GM12878 (cell line): ENCODE measurements at regions not wholly inside any gene's neighbourhood (a gene's known extent, or its start where the extent isn't known, plus 50 kb on each side); places are given as distances from the start of the nearest gene placed in this dataset.

Source experiments
- ATAC-seq: fragments of 200-7000 bp; cut with Tn5 transposase; 3 replicates; pipeline ENCODE4 v1.9.1; 2020; ENCODE audit warnings: mild to moderate bottlenecking, moderate library complexity
- BruUV-seq: library from RNA; stranded (reverse); fragments of 400-500 nt; replicated peaks from 2 replicates; lab custom pipeline; 2021; lab: Mats Ljungman, UMichigan
- CTCF ChIA-PET: fragments of 300-600 bp; sonication (Branson Sonifier 250); formaldehyde crosslinking; extraction: SDS; loops from one replicate; lab custom pipeline; 2021; ENCODE audit warnings: inconsistent platforms; lab: Yijun Ruan, JAX
- POLR2A ChIA-PET: fragments of 350-600 bp; formaldehyde crosslinking; extraction: SDS; loops from one replicate; lab custom pipeline; 2021; ENCODE audit warnings: inconsistent platforms; lab: Charles Lee
- RAD21 ChIA-PET: fragments of 300-600 bp; sonication (Branson Sonifier 250); formaldehyde crosslinking; loops from one replicate; lab custom pipeline; 2023; ENCODE audit warnings: antibody characterized with exemption; ENCODE audit not compliant: unreplicated experiment; lab: Charles Lee
- SMC1A ChIA-PET: fragments of 300-600 bp; sonication (Branson Sonifier 250); formaldehyde crosslinking; loops from one replicate; lab custom pipeline; 2023; ENCODE audit not compliant: unreplicated experiment, uncharacterized antibody; lab: Charles Lee
- DNase-seq: peaks from one replicate; pipeline ENCODE4 v3.0.0-alpha.2; 2011; ENCODE audit warnings: low read depth, low spot score
- FAIRE-seq: peaks from 3 replicates; lab custom pipeline; 2011; peaks lifted over from hg19 to GRCh38; lab: Jason Lieb, UNC
- H2AFZ ChIP-seq: 2 replicates; pipeline ENCODE4 v1.6.0; 2011; ENCODE audit warnings: low read depth, low read length, control low read depth; ENCODE audit not compliant: control insufficient read depth
- H3K27ac ChIP-seq: 2 replicates; pipeline ENCODE4 v1.5.1; 2011; ENCODE audit warnings: control low read depth; ENCODE audit not compliant: control insufficient read depth, insufficient read depth
- H3K27me3 ChIP-seq, 2 experiments: replicated peaks in 1 of 2; 2 replicates each; pipeline versions ENCODE4 v1.6.0 to v1.6.1; 2011; ENCODE audit warnings: low read length in 1 of 2; ENCODE audit not compliant: control insufficient read depth in 2 of 2, insufficient read depth in 2 of 2
- H3K36me3 ChIP-seq, 2 experiments: 2 replicates each; pipeline ENCODE4 v1.5.1; 2011; ENCODE audit warnings: low read length in 1 of 2; ENCODE audit not compliant: control insufficient read depth in 2 of 2, insufficient read depth in 2 of 2
- H3K4me1 ChIP-seq: 2 replicates; pipeline ENCODE4 v1.6.1; 2011; ENCODE audit warnings: mild to moderate bottlenecking, low read length, moderate library complexity, mixed read lengths; ENCODE audit not compliant: control insufficient read depth, insufficient read depth
- H3K4me2 ChIP-seq: 2 replicates; pipeline ENCODE4 v1.6.0; 2011; ENCODE audit warnings: control low read depth; ENCODE audit not compliant: control insufficient read depth, insufficient read depth
- H3K4me3 ChIP-seq: fragments of 200-600 bp; sonication (generic); 2 replicates; pipeline ENCODE4 v1.5.1; 2016
- H3K79me2 ChIP-seq: 2 replicates; pipeline ENCODE4 v1.6.0; 2011; ENCODE audit warnings: low read length; ENCODE audit not compliant: control insufficient read depth, insufficient read depth
- H3K9ac ChIP-seq: 2 replicates; pipeline ENCODE4 v1.8.0; 2011; ENCODE audit warnings: low read length, control low read depth, mixed read lengths; ENCODE audit not compliant: control insufficient read depth, insufficient read depth
- H3K9me3 ChIP-seq: replicated peaks from 3 replicates; pipeline ENCODE4 v1.5.1; 2011; ENCODE audit warnings: mild to moderate bottlenecking, low read length; ENCODE audit not compliant: control insufficient read depth, insufficient read depth
- H4K20me1 ChIP-seq: 2 replicates; pipeline ENCODE4 v1.6.0; 2011; ENCODE audit not compliant: control insufficient read depth, insufficient read depth
- HDAC2 ChIP-seq: fragments of 200-600 bp; sonication (generic); IDR thresholded peaks from 2 replicates; pipeline ENCODE4 v1.6.1; 2017
- NR2C2 ChIP-seq: IDR thresholded peaks from 2 replicates; pipeline ENCODE4 v1.6.1; 2011; ENCODE audit warnings: borderline replicate concordance, low read depth; ENCODE audit not compliant: control insufficient read depth, insufficient read length
- POU2F2 ChIP-seq: IDR thresholded peaks from 3 replicates; pipeline ENCODE4 v1.6.1; 2011; ENCODE audit warnings: low read depth, mild to moderate bottlenecking, low read length, borderline replicate concordance
- SMAD1 ChIP-seq: fragments of 450-650 bp; IDR thresholded peaks from 2 replicates; pipeline ENCODE4 v1.6.1; 2018; ENCODE audit warnings: mild to moderate bottlenecking, low read depth; ENCODE audit not compliant: partially characterized antibody
- SMAD5 ChIP-seq: IDR thresholded peaks from 2 replicates; pipeline ENCODE4 v1.6.1; 2016; ENCODE audit warnings: antibody characterized with exemption, low read depth
- WGBS: methylation state at CpG from one replicate; pipeline ENCODE4 v1.1.6; 2016; ENCODE audit warnings: low lambda C conversion rate; ENCODE audit not compliant: insufficient replicate concordance, insufficient coverage; ENCODE audit errors: missing lambda C conversion rate; 5-methylcytosine and 5-hydroxymethylcytosine counted together
- in situ Hi-C: fragments of 300-500 bp; cut with MboI; formaldehyde crosslinking; loops from 9 replicates; pipeline ENCODE4 v1.14.3; 2018; ENCODE audit warnings: mixed read lengths
- intact Hi-C: fragments of 100-400 bp; cut with micrococcal nuclease; formaldehyde crosslinking; loops from one replicate; pipeline ENCODE4 v1.14.2; 2022; ENCODE audit not compliant: unreplicated experiment
- TF ChIP-seq, protein P1 (sequence below): fragments of 450-650 bp; IDR thresholded peaks from 2 replicates; pipeline ENCODE4 v1.6.1; 2017; ENCODE audit warnings: mild to moderate bottlenecking, moderate library complexity

GRCh38 chr9:12085399-12085798, 607.8 kb upstream of the TYRP1 start (continued):
- TF ChIP-seq SMAD1 (no peak), NR2C2 (no peak), SMAD5 (no peak)
- TF ChIP-seq, protein P1, sequence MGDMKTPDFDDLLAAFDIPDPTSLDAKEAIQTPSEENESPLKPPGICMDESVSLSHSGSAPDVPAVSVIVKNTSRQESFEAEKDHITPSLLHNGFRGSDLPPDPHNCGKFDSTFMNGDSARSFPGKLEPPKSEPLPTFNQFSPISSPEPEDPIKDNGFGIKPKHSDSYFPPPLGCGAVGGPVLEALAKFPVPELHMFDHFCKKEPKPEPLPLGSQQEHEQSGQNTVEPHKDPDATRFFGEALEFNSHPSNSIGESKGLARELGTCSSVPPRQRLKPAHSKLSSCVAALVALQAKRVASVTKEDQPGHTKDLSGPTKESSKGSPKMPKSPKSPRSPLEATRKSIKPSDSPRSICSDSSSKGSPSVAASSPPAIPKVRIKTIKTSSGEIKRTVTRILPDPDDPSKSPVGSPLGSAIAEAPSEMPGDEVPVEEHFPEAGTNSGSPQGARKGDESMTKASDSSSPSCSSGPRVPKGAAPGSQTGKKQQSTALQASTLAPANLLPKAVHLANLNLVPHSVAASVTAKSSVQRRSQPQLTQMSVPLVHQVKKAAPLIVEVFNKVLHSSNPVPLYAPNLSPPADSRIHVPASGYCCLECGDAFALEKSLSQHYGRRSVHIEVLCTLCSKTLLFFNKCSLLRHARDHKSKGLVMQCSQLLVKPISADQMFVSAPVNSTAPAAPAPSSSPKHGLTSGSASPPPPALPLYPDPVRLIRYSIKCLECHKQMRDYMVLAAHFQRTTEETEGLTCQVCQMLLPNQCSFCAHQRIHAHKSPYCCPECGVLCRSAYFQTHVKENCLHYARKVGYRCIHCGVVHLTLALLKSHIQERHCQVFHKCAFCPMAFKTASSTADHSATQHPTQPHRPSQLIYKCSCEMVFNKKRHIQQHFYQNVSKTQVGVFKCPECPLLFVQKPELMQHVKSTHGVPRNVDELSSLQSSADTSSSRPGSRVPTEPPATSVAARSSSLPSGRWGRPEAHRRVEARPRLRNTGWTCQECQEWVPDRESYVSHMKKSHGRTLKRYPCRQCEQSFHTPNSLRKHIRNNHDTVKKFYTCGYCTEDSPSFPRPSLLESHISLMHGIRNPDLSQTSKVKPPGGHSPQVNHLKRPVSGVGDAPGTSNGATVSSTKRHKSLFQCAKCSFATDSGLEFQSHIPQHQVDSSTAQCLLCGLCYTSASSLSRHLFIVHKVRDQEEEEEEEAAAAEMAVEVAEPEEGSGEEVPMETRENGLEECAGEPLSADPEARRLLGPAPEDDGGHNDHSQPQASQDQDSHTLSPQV: no peak

DNA sequence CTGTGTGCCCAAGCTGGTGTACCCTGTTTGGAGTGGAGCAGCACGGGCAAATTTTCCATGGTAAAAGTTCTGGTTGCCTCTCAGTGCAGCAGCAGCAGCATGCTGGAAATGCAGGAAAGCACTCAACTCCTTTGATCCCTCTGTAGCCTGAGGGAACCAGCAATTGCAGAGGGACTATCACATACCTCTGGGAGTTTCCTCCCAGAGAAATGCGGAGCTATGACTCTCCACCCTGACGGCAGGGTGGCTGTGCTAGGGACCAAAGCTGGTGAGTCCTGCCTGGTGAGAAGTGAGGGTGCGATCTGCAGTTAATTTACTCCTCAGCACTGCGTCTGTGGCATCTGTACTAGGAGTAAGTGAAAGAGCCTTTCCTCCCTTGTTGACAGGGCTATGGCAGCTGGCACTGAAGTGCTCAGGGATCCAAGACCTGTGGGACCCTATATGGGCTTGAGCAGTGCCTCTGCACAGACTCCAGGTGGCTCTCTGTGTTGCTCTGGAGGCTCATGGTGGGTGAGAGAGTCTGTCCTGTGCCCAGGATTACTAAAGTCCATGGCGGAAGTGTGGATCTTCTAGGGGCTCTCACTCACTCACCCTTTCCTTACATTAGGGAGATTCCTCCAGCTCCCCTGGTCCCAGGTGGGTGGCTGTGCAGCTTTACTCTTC, 601.2 kb upstream of the TYRP1 start:
- FAIRE-seq (no peak), ATAC-seq (no peak), DNase-seq (no peak)
- in situ Hi-C loops (no loop called here), intact Hi-C loops (no loop called here)
- Histone ChIP-seq H3K4me1 (no peaks in the 10 kb centered on the region), H3K36me3 (no peaks in the 10 kb centered on the region), H2AFZ (no peak overlapping the region), H3K79me2 (no peaks in the 10 kb centered on the region), H4K20me1 (no peaks in the 10 kb centered on the region), H3K27ac (no peak overlapping the region), H3K4me2 (no peak overlapping the region), H3K27me3 (no peaks in the 10 kb centered on the region), H3K9ac (no peak overlapping the region), H3K4me3 (no peak overlapping the region), H3K9me3 (no peaks in the 10 kb centered on the region)
- ChIA-PET RAD21 (no interaction called here), SMC1A (no interaction called here), CTCF (interaction anchor here (0.8 kb wide), 1 partner anchor 35 kb away, joined by 3 read pairs; no protein-coding TSS in a partner anchor), POLR2A (no interaction called here)
- no TSS peak for BruUV-seq
- TF ChIP-seq HDAC2 (no peak), POU2F2 (no peak)
- 31% methylated on average over 6 of the region's 6 CpGs for WGBS
